ENCODE measurements at regions not wholly inside any gene's neighbourhood (a gene's known extent, or its start where the extent isn't known, plus 50 kb on each side); places are given as distances from the start of the nearest gene placed in this dataset.

DNA sequence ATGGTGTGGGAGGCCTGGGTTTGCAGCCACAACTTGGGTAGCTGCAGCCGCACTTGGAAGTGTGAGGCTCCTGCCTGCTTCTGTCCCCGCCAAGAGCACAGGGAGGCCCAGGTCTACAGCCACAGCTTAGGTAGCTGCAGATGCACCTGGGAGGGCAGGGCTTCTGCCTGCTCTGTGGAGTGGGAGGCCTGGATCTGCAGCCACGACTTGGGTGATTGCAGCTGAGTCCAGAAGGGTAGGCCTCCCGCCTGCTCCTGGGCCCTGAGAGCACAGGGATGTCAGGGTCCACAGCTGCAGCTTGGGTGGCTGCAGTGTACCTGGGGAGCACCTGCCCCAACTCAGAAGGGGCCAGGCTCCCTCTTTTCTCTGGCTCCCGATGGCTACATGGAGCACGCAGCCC lies 287.3 kb downstream of the AEBP2 start:
- BruUV-seq (replicated peaks): no TSS peak
- TF ChIP-seq, protein P1, sequence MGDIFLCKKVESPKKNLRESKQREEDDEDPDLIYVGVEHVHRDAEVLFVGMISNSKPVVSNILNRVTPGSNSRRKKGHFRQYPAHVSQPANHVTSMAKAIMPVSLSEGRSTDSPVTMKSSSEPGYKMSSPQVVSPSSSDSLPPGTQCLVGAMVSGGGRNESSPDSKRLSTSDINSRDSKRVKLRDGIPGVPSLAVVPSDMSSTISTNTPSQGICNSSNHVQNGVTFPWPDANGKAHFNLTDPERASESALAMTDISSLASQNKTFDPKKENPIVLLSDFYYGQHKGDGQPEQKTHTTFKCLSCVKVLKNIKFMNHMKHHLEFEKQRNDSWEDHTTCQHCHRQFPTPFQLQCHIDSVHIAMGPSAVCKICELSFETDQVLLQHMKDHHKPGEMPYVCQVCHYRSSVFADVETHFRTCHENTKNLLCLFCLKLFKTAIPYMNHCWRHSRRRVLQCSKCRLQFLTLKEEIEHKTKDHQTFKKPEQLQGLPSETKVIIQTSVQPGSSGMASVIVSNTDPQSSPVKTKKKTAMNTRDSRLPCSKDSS (IDR thresholded peaks at IDR 0.05; ENCODE audit: low read depth, partially characterized antibody): no peak
- Histone ChIP-seq H3K9me1 (ENCODE audit: control insufficient read depth, insufficient read depth, low read length) (no peaks in the 10 kb centered on the region), H3K27ac (ENCODE audit: extremely low read depth, low read depth, low read length) (no peak overlapping the region), H3K79me2 (ENCODE audit: control insufficient read depth, insufficient read depth, low read length) (no peaks in the 10 kb centered on the region), H3K36me3 (ENCODE audit: control insufficient read depth, insufficient read depth, low read length) (no peaks in the 10 kb centered on the region), H3K4me2 (ENCODE audit: insufficient read depth, low read length) (no peak overlapping the region), H3K9me3 (replicated peaks; ENCODE audit: control insufficient read depth, insufficient read depth, low read depth, low read length) (no peaks in the 10 kb centered on the region), H3K4me1 (replicated peaks in 1 of 2; ENCODE audit: control insufficient read depth in 2 of 2, insufficient read depth in 2 of 2, low read length in 2 of 2) (no peaks in the 10 kb centered on the region), H2AFZ (ENCODE audit: low read depth, low read length) (no peak overlapping the region), H3K9ac (ENCODE audit: insufficient read depth in 1 of 2, low read depth in 2 of 2, low read length in 2 of 2) (no peak overlapping the region), H3K27me3 (ENCODE audit: control insufficient read depth in 2 of 2, insufficient read depth in 2 of 2, low read length in 2 of 2) (no peaks in the 10 kb centered on the region), H3K4me3 (no peak overlapping the region), H4K20me1 (replicated peaks; ENCODE audit: control insufficient read depth, insufficient read depth, low read length) (no peaks in the 10 kb centered on the region)
- in situ Hi-C loops (cut with MboI) (no loop called here), intact Hi-C loops (cut with micrococcal nuclease) (no loop called here)
- WGBS (ENCODE audit: insufficient coverage, low coverage, missing lambda C conversion rate): 4% methylated on average over 4 of the region's 6 CpGs
- ChIA-PET CTCF (ENCODE audit: low intra/inter-chr PET ratio) (no interaction called here), POLR2A (no interaction called here)
- no peak for ATAC-seq
- DNase-seq (ENCODE audit: extremely low read depth in 1 of 4, low spot score in 3 of 4): no peak
- no peak for FAIRE-seq

DNA sequence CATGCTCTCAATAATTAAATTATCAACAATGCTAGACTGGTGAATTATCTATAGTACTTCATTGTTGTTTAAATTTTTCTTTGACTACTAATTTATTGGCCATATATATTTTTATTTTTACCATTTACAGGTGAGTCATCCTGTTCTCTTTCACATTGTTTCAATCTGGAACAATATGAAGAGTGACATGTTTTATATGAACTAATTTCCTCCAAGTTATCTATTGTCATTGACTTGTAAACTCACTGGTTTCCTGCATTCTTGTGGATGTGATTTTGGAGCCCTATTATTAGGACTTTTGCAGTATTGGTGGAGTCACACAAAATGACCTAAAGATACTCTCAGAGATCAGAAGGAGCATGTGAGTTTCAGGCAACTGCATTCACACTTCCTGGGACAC lies 297.7 kb downstream of the AEBP2 start:
- H3K27me3 ChIP-seq (ENCODE audit: control insufficient read depth in 2 of 2, insufficient read depth in 2 of 2, low read length in 2 of 2): no peaks in the 10 kb centered on the region
- no peak overlapping the region for H3K9ac ChIP-seq (ENCODE audit: insufficient read depth in 1 of 2, low read depth in 2 of 2, low read length in 2 of 2)
- H3K36me3 ChIP-seq (ENCODE audit: control insufficient read depth, insufficient read depth, low read length): no peaks in the 10 kb centered on the region
- H3K27ac ChIP-seq (ENCODE audit: extremely low read depth, low read depth, low read length): no peak overlapping the region
- DNase-seq (ENCODE audit: extremely low read depth in 1 of 4, low spot score in 3 of 4) (no peak), ATAC-seq (no peak), FAIRE-seq (no peak)
- no peaks in the 10 kb centered on the region for H4K20me1 ChIP-seq (replicated peaks; ENCODE audit: control insufficient read depth, insufficient read depth, low read length)
- H2AFZ ChIP-seq (ENCODE audit: low read depth, low read length): no peak overlapping the region
- H3K4me1 ChIP-seq (replicated peaks in 1 of 2; ENCODE audit: control insufficient read depth in 2 of 2, insufficient read depth in 2 of 2, low read length in 2 of 2): no peaks in the 10 kb centered on the region
- no peaks in the 10 kb centered on the region for H3K79me2 ChIP-seq (ENCODE audit: control insufficient read depth, insufficient read depth, low read length)
- no peak overlapping the region for H3K4me2 ChIP-seq (ENCODE audit: insufficient read depth, low read length)
- POLR2A ChIA-PET: no interaction called here
- in situ Hi-C loops (cut with MboI): no loop called here
- H3K9me3 ChIP-seq (replicated peaks; ENCODE audit: control insufficient read depth, insufficient read depth, low read depth, low read length): no peaks in the 10 kb centered on the region
- no peaks in the 10 kb centered on the region for H3K9me1 ChIP-seq (ENCODE audit: control insufficient read depth, insufficient read depth, low read length)
- BruUV-seq (replicated peaks): no TSS peak
- CTCF ChIA-PET (ENCODE audit: low intra/inter-chr PET ratio): no interaction called here
- intact Hi-C loops (cut with micrococcal nuclease): no loop called here
- H3K4me3 ChIP-seq: no peak overlapping the region
- TF ChIP-seq, protein P2, sequence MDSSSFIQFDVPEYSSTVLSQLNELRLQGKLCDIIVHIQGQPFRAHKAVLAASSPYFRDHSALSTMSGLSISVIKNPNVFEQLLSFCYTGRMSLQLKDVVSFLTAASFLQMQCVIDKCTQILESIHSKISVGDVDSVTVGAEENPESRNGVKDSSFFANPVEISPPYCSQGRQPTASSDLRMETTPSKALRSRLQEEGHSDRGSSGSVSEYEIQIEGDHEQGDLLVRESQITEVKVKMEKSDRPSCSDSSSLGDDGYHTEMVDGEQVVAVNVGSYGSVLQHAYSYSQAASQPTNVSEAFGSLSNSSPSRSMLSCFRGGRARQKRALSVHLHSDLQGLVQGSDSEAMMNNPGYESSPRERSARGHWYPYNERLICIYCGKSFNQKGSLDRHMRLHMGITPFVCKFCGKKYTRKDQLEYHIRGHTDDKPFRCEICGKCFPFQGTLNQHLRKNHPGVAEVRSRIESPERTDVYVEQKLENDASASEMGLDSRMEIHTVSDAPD (CRISPR knock-in tag; IDR thresholded peaks at IDR 0.05): no peak
- TF ChIP-seq, protein P1 (IDR thresholded peaks at IDR 0.05; ENCODE audit: low read depth, partially characterized antibody): no peak
- TF ChIP-seq ZNF274 (IDR thresholded peaks at IDR 0.05; ENCODE audit: borderline replicate concordance, low read depth, low read length) (no peak), CCNT2 (IDR thresholded peaks at IDR 0.05; ENCODE audit: borderline replicate concordance, extremely low read depth, insufficient read length, low read depth, low read length) (no peak), ZC3H8 (IDR thresholded peaks at IDR 0.05) (no peak), HDGF (IDR thresholded peaks at IDR 0.05) (no peak), FOXM1 (IDR thresholded peaks at IDR 0.05; ENCODE audit: low read depth) (no peak), FOXM1 (CRISPR knock-in tag; IDR thresholded peaks at IDR 0.05; ENCODE audit: low read depth) (no peak)
- TF ChIP-seq, protein P3, sequence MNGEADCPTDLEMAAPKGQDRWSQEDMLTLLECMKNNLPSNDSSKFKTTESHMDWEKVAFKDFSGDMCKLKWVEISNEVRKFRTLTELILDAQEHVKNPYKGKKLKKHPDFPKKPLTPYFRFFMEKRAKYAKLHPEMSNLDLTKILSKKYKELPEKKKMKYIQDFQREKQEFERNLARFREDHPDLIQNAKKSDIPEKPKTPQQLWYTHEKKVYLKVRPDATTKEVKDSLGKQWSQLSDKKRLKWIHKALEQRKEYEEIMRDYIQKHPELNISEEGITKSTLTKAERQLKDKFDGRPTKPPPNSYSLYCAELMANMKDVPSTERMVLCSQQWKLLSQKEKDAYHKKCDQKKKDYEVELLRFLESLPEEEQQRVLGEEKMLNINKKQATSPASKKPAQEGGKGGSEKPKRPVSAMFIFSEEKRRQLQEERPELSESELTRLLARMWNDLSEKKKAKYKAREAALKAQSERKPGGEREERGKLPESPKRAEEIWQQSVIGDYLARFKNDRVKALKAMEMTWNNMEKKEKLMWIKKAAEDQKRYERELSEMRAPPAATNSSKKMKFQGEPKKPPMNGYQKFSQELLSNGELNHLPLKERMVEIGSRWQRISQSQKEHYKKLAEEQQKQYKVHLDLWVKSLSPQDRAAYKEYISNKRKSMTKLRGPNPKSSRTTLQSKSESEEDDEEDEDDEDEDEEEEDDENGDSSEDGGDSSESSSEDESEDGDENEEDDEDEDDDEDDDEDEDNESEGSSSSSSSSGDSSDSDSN (IDR thresholded peaks at IDR 0.05; ENCODE audit: borderline replicate concordance in 1 of 2, low read depth in 2 of 2, low read length in 2 of 2): no peak

Measured in K562 (cell line).